Left renal pelvis (tissue), 4 donors: ENCODE measurements at regions not wholly inside any gene's neighbourhood (a gene's known extent, or its start where the extent isn't known, plus 50 kb on each side); places are given as distances from the start of the nearest gene placed in this dataset.
A peak's percentile ranks its signal among the peaks of the same experiment; 100 is the strongest.

Experiments used
- DNase-seq, 4 donors: peaks; one replicate each; pipeline ENCODE4 v3.0.0-alpha.2; 2013; ENCODE audit warnings: low read depth in 4 of 4, low spot score in 3 of 4

GRCh38 chr6:71420693-71421328 is 132.2 kb downstream of the OGFRL1 start:
- DNase-seq, result peak; percentile 86 to 93 (median 90)

DNA sequence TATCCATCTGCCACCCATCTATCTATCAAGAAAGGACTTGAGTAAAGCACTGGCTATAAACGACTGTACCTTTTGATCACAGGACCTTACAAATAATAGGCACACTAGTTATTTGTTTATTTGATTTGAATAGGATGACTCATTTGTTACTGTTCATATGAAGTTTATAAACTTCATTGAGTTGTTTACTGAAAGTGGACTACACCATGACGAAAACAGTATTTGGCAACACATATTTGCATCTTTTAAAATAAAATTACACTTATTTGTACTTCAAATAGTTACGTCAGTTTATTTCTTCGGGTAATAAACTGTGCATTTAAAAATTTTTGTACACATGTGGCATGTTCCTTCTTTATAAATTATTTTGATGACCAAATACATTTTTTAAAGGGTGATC is 133.0 kb downstream of the OGFRL1 start:
- no peak for DNase-seq

GRCh38 chr6:71430018-71430417 is 141.4 kb downstream of the OGFRL1 start:
- no peak for DNase-seq

GRCh38 chr6:71433441-71433840 is 144.8 kb downstream of the OGFRL1 start:
- DNase-seq, result no peak

- no peak for DNase-seq
These were observed 155.6 kb downstream of the OGFRL1 start for GRCh38 chr6:71444222-71444621.

- no peak for DNase-seq
These were observed 157.4 kb downstream of the OGFRL1 start for GRCh38 chr6:71446057-71446456.

DNA sequence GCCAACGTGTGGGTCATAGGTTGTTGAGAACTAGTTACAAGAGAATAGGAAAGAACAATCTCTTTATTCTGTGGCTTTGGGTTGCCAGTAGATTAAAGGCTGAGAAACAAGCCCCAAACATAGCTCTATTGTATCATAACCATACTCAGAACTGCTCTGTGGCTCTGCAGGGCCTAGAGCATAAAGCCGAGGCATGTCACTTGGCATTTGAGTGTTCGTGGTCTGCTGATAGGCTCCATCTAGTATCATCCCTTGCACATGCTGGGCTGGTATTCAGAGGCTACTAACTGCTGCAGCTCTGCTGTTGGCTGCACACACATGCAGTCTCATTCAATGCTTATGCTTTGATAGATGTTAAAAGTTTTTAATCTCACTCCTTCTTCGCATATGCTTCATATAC is 157.9 kb downstream of the OGFRL1 start:
- DNase-seq, result no peak

DNA sequence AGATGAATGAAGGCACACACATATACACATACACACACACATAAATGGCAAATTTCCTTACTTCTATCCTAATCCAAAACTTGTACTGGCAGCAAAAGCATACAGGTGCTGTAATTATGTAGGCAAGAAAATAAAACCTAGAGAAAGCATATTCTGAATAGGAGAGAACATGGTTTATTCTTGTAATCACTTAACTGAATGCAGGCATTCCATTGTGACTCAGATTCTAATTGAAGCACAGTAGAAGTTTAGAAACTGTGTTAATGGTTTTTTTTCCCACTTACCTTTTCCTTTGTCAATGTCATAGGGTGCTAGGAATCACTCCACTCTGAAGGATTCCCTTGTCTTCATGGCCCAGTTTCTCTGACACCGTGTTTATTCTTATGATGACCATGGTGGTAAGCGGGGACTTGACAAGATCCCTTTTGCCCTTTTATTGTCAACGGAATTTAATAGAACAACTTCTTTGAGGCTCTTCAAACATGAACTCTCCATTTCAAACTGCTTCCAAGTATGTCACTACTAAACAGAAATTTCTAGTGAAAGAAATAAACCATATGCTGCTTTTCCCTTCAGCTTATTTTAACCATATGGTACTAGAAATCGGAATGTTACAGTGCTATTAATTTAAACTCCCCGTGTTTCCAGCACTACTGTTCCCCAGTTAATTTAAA is 164.2 kb downstream of the OGFRL1 start:
- no peak for DNase-seq

- no peak for DNase-seq
These were observed 164.7 kb downstream of the OGFRL1 start for GRCh38 chr6:71453371-71453706.

DNA sequence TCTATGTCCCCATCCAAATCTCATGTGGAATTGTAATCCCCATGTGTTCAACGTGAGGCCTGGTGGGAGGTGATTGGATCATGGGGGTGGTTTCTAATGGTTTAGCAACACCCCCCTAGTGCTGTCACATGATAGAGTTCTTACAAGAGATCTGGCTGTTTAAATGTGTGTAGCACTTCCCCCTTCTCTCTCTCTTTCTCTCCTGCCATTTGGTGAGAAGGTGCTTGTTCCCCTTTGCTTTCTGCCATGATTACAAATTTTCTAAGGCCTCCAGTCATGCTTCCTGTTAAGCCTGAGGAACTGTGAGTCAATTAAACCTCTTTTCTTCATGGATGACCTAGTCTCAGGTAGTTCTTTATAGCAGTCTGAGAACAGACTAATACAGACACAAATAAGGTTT is 165.4 kb downstream of the OGFRL1 start:
- no peak for DNase-seq

- DNase-seq, result no peak
These were observed 169.3 kb downstream of the OGFRL1 start for GRCh38 chr6:71457929-71458328.

DNA sequence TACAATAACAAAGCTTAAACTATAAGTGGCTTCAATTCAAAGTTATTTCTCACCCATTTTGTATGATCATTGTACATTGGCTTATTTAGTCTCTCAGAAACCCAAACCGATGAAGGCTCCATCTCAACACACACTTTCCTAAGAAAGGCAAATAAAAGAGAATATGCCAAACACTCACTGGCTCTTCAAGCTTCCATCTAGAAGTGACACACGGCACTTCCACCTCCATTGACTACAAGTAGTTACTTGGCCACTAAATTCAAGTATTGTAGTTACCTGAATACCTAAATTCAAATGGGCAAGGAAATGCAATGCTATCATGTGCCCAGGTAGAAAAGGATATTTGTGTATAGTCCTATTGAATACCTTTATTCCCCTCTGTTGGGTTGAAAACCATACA is 170.6 kb downstream of the OGFRL1 start:
- DNase-seq, result no peak

DNA sequence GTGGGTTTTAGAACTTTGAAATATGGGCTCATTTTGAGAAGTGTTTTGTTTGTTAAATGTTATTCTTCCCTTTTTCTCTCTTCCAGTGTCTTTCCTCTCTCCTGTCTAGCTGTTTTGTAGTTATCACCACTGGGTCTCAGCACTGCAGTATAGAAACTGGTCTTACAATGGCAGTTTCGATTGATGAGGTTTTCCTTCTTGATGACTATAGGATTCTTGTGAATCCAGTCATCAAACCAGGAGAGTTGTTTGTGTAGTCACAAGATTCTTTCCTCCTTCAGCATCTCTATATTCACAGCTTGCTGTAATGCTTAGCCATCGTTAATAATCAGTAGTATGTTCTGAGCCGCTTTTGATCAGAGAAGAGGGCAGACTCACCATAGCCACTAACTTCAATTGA is 172.3 kb downstream of the OGFRL1 start:
- no peak for DNase-seq

DNA sequence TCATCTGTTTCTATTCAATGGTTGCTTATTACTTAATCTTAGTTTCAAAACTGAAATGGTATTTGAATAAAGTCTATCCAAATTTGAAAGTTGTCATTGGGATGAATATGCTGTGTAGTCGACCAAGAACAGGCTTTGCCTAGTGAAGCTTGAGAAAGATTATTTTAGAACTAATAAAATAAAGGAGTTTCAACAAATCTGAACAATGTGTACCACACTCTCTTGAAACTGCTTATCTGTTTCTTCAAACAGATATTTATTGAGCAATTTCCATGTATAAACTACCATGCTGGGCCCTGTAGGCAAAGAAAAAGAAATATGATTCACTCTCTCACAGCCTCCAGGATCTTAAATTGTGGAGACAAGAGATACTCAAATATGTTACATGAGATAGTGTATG is 174.4 kb downstream of the OGFRL1 start:
- DNase-seq, result no peak

- DNase-seq, result no peak
These were observed 176.5 kb downstream of the OGFRL1 start for GRCh38 chr6:71465096-71465495.

GRCh38 chr6:71466362-71466761 is 177.8 kb downstream of the OGFRL1 start:
- DNase-seq, result no peak

DNA sequence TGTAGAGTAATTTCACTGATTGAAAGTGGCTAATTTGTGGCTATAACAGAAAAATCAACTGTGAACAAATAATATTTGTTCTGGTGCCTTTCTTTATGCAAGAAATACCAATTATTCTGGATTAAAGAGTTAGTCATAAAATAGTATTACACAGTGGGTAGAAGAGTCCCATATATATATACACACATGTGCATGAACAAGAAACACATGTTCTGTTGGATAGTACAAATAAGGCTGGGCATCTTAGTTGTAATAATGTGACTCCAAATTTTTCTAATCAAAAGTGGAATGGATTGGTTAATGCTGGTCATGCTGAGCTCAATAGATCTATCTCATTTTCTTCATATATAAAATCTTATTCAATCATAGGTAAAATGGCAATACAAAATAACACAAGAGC is 179.4 kb downstream of the OGFRL1 start:
- DNase-seq, result no peak

- no peak for DNase-seq
These were observed 180.5 kb downstream of the OGFRL1 start for GRCh38 chr6:71468841-71469700.

DNA sequence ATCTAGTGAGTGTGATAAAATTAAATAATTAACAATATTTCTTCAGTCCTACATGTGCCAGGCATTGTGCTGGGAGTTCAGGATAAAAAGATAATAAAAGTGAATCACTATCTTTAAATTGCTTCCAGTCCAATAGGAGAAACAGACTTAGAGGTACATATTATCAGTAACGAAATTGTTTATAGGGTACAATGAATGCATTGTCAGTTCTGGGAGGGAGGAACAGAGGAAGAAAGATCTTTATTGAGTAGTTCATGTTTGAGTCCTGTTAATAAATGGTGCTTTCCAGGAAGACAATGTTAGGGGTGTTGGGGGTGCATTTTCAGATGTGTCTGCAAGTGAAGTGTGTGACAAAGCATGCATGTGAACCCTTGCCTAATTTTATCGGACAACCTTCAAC is 183.1 kb downstream of the OGFRL1 start:
- no peak for DNase-seq

GRCh38 chr6:71473926-71474325 is 185.3 kb downstream of the OGFRL1 start:
- DNase-seq, result no peak

DNA sequence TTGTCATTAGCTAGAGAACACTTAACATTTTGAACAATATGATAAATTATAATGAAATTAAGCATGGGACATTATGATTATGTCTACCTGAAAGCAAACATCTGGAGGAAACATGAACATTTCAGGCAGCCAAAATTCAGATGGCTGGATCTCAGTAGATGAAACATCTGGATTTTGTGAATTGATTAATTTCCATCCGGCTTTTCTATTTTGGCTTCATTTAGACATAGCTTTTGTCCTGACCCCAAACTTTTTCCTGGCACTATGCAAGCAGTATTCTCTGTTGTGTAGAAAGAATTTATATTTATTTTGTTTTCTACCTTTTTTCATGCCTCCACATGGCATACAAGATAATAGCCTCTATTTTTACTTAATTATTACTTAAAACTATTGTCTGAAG is 186.3 kb downstream of the OGFRL1 start:
- DNase-seq, result no peak

DNA sequence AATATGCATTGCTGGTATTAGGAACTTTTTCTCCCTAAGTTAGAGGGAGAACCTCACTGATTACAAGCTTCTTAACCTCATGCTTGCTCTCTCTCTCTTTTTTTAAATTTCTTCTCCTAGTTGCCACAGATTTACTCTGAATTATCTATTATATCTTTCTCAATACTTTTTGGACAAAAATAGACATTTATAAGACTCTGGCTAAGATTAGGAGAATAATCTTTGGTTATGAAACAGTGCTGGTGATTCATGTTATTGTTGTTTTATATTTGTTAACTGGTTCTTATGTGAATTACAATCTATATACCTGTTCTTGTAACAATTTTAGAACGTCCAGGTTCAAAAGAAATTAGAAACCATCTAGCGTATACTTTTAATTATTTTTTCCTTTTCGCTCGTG is 187.8 kb downstream of the OGFRL1 start:
- no peak for DNase-seq
